ENCODE measurements at regions not wholly inside any gene's neighbourhood (a gene's known extent, or its start where the extent isn't known, plus 50 kb on each side); places are given as distances from the start of the nearest gene placed in this dataset.

GRCh38 chr20:22379472-22379871 is 204.9 kb downstream of the FOXA2 start:
- H4K20me1 ChIP-seq (ENCODE audit: insufficient read depth, low read length), result no peaks in the 10 kb centered on the region
- H3K27ac ChIP-seq (ENCODE audit: extremely low read length, insufficient read depth, low read length), result no peak overlapping the region
- H2AFZ ChIP-seq (ENCODE audit: low read length), result no peak overlapping the region
- H3K36me3 ChIP-seq (replicated peaks in 1 of 2; ENCODE audit: control insufficient read depth in 1 of 2, insufficient read depth in 2 of 2, low read length in 2 of 2), result no peaks in the 10 kb centered on the region
- ATAC-seq (no peak), DNase-seq (ENCODE audit: low spot score) (no peak), FAIRE-seq (no peak)
- ChIA-PET POLR2A (no interaction called here), CTCF (ENCODE audit: low intra/inter-chr PET ratio, low total read pairs) (no interaction called here)
- H3K4me3 ChIP-seq (replicated peaks in 1 of 3; ENCODE audit: insufficient read depth in 1 of 3, low read depth in 2 of 3, low read length in 3 of 3), result no peak overlapping the region
- no peak overlapping the region for H3K4me2 ChIP-seq (ENCODE audit: low read depth, low read length)
- in situ Hi-C loops (cut with HindIII; ENCODE audit: extremely low pct_ligation_motif_present, low pct_unique_long_range_greater_than_20kb) (no loop called here), intact Hi-C loops (cut with micrococcal nuclease; ENCODE audit: unreplicated experiment) (no loop called here)
- H3K9ac ChIP-seq (ENCODE audit: insufficient read depth, low read depth, low read length), result no peak overlapping the region
- no peaks in the 10 kb centered on the region for H3K9me3 ChIP-seq (ENCODE audit: low read length)
- H3K79me2 ChIP-seq (ENCODE audit: insufficient read depth, low read length), result no peaks in the 10 kb centered on the region
- peaks cover 0 to 25% of the 10 kb centered on the region in 2 experiments; a peak in 3 of 5 replicates for H3K27me3 ChIP-seq (ENCODE audit: control insufficient read depth in 1 of 2, insufficient read depth in 2 of 2, low read length in 2 of 2)
- TF ChIP-seq SIN3B (IDR thresholded peaks at IDR 0.05; ENCODE audit: low read length) (no peak), RFXAP (CRISPR knock-in tag; IDR thresholded peaks at IDR 0.05; ENCODE audit: borderline replicate concordance) (no peak), ZBTB4 (CRISPR knock-in tag; IDR thresholded peaks at IDR 0.05; ENCODE audit: borderline replicate concordance) (no peak), ZNF644 (CRISPR knock-in tag; IDR thresholded peaks at IDR 0.05; ENCODE audit: low read depth) (0 out of 2 replicates have a peak, but pooled peaks have one; percentile 13), FOSL2 (CRISPR knock-in tag; IDR thresholded peaks at IDR 0.05) (peak; percentile 46), RAD21 (CRISPR knock-in tag; IDR thresholded peaks at IDR 0.05) (no peak), NCOA2 (CRISPR knock-in tag; IDR thresholded peaks at IDR 0.05) (no peak), ZNF761 (CRISPR knock-in tag; conservative IDR thresholded peaks at IDR 0.05) (no peak), FOXP1 (IDR thresholded peaks at IDR 0.05) (no peak), FOXP1 (CRISPR knock-in tag; IDR thresholded peaks at IDR 0.05) (no peak)
- TF ChIP-seq, protein P1, sequence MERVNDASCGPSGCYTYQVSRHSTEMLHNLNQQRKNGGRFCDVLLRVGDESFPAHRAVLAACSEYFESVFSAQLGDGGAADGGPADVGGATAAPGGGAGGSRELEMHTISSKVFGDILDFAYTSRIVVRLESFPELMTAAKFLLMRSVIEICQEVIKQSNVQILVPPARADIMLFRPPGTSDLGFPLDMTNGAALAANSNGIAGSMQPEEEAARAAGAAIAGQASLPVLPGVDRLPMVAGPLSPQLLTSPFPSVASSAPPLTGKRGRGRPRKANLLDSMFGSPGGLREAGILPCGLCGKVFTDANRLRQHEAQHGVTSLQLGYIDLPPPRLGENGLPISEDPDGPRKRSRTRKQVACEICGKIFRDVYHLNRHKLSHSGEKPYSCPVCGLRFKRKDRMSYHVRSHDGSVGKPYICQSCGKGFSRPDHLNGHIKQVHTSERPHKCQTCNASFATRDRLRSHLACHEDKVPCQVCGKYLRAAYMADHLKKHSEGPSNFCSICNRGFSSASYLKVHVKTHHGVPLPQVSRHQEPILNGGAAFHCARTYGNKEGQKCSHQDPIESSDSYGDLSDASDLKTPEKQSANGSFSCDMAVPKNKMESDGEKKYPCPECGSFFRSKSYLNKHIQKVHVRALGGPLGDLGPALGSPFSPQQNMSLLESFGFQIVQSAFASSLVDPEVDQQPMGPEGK (CRISPR knock-in tag; IDR thresholded peaks at IDR 0.05), result peak; percentile 19; the same call in 1 of the 2 replicates
- no peaks in the 10 kb centered on the region for H3K4me1 ChIP-seq (ENCODE audit: insufficient read depth, low read length)
- no TSS peak for BruUV-seq (replicated peaks)

All from HepG2 (cell line).